CD4-positive, alpha-beta memory T cell (primary cell): ENCODE measurements at regions not wholly inside any gene's neighbourhood (a gene's known extent, or its start where the extent isn't known, plus 50 kb on each side); places are given as distances from the start of the nearest gene placed in this dataset.

ENCODE experiments used
- CTCF ChIA-PET: fragments of 350-600 bp; sonication (Branson Sonifier 250); formaldehyde crosslinking; loops from one replicate; lab custom pipeline; 2021; ENCODE audit warnings: inconsistent platforms; ENCODE audit not compliant: partially characterized antibody; lab: Charles Lee
- POLR2A ChIA-PET: fragments of 350-600 bp; sonication (Branson Sonifier 250); formaldehyde crosslinking; loops from one replicate; lab custom pipeline; 2021; ENCODE audit not compliant: partially characterized antibody; lab: Charles Lee
- DNase-seq, 5 donors: peaks; one replicate each; pipeline versions ENCODE4 v3.0.0 to v3.0.0-alpha.2; 2020 to 2022; ENCODE audit warnings: mixed read lengths in 1 of 5
- H3K27ac ChIP-seq: one replicate; pipeline ENCODE4 v1.7.0; 2013; ENCODE audit warnings: low read depth, low read length
- H3K27me3 ChIP-seq: 2 replicates; pipeline ENCODE4 v1.7.0; 2013; ENCODE audit warnings: mild to moderate bottlenecking, low read length, moderate library complexity; ENCODE audit not compliant: insufficient read depth
- H3K36me3 ChIP-seq: 2 replicates; pipeline ENCODE4 v1.7.0; 2013; ENCODE audit warnings: mild to moderate bottlenecking, low read length, moderate library complexity; ENCODE audit not compliant: insufficient read depth
- H3K4me1 ChIP-seq: 2 replicates; pipeline ENCODE4 v1.7.0; 2013; ENCODE audit warnings: mild to moderate bottlenecking, low read length, moderate library complexity; ENCODE audit not compliant: insufficient read depth
- H3K4me3 ChIP-seq, 2 donors: one replicate each; pipeline ENCODE4 v1.7.0; 2013; ENCODE audit warnings: low read length in 2 of 2, mild to moderate bottlenecking in 1 of 2
- H3K9me3 ChIP-seq, 2 donors: one replicate each; pipeline ENCODE4 v1.7.0; 2013; ENCODE audit warnings: low read length in 2 of 2, control low read depth in 1 of 2; ENCODE audit not compliant: control insufficient read depth in 1 of 2
- H3K27ac Mint-ChIP-seq, 7 donors: one replicate each; pipeline ENCODE4 v1.8.0; 2020 to 2021; ENCODE audit warnings: mixed read lengths in 7 of 7, mild to moderate bottlenecking in 6 of 7, inconsistent platforms in 3 of 7, moderate library complexity in 3 of 7
- H3K27me3 Mint-ChIP-seq, 2 donors: one replicate each; pipeline ENCODE4 v1.8.0; 2020 to 2021; ENCODE audit warnings: mixed read lengths in 2 of 2
- H3K36me3 Mint-ChIP-seq, 2 donors: one replicate each; pipeline ENCODE4 v1.8.0; 2020 to 2021; ENCODE audit warnings: mixed read lengths in 2 of 2, inconsistent platforms in 1 of 2, mild to moderate bottlenecking in 1 of 2
- H3K4me1 Mint-ChIP-seq, 4 donors: one replicate each; pipeline ENCODE4 v1.8.0; 2020 to 2021; ENCODE audit warnings: mixed read lengths in 4 of 4, mild to moderate bottlenecking in 1 of 4
- H3K4me3 Mint-ChIP-seq, 8 donors: one replicate each; pipeline ENCODE4 v1.8.0; 2020 to 2021; ENCODE audit warnings: mixed read lengths in 8 of 8, mild to moderate bottlenecking in 7 of 8, moderate library complexity in 6 of 8, inconsistent platforms in 3 of 8
- H3K9me3 Mint-ChIP-seq, 8 donors: one replicate each; pipeline ENCODE4 v1.8.0; 2020 to 2021; ENCODE audit warnings: mixed read lengths in 8 of 8, mild to moderate bottlenecking in 5 of 8, inconsistent platforms in 3 of 8, moderate library complexity in 1 of 8
- intact Hi-C: fragments of 100-400 bp; cut with micrococcal nuclease; formaldehyde crosslinking; loops from one replicate; pipeline ENCODE4 v1.15.1; 2023

- H3K9me3 Mint-ChIP-seq = no peaks in the 10 kb centered on the region
- Histone ChIP-seq H3K36me3 (no peaks in the 10 kb centered on the region), H3K27ac (no peak overlapping the region)
These were observed 65.1 kb upstream of the KLF13 start for GRCh38 chr15:31261266-31262142.

GRCh38 chr15:31262143-31262530 is 64.5 kb upstream of the KLF13 start:
- H3K4me3 Mint-ChIP-seq = peak overlapping the region in 2 of 8 donors; percentile 15 to 17

More at GRCh38 chr15:31261266-31262142, 65.1 kb upstream of the KLF13 start:
- intact Hi-C loops = no loop called here
- Histone ChIP-seq H3K9me3 (no peaks in the 10 kb centered on the region), H3K4me1 (peaks cover 52% of the 10 kb centered on the region), H3K27me3 (no peaks in the 10 kb centered on the region), H3K4me3 (no peak overlapping the region)
- peaks cover 55 to 77% (median 61%) of the 10 kb centered on the region in 4 donors for H3K4me1 Mint-ChIP-seq
- no peaks in the 10 kb centered on the region for H3K27me3 Mint-ChIP-seq
- DNase-seq = no peak
- no peaks in the 10 kb centered on the region for H3K36me3 Mint-ChIP-seq
- peak overlapping the region in 2 of 8 donors; percentile 2 to 15 for H3K4me3 Mint-ChIP-seq
- POLR2A ChIA-PET = interaction anchor here (1.5 to 11.1 kb wide), 8 partner anchors 8 to 174 kb away, joined by 5 to 242 read pairs (median 6); partner anchors contain the start of gene KLF13
- CTCF ChIA-PET = interaction anchor here (0.9 to 3.8 kb wide), 6 partner anchors 9 to 62 kb away, joined by 3 to 20 read pairs (median 3); no protein-coding TSS in a partner anchor
- peak overlapping the region; percentile 13 to 84 (median 70) for H3K27ac Mint-ChIP-seq

GRCh38 chr15:31262901-31263671 is 63.5 kb upstream of the KLF13 start:
- Mint-ChIP-seq H3K4me3 (peak overlapping the region in 5 of 8 donors; percentile 46 to 78 (median 74)), H3K27ac (peak overlapping the region; percentile 70 to 99 (median 94)), H3K9me3 (no peaks in the 10 kb centered on the region), H3K36me3 (no peaks in the 10 kb centered on the region), H3K4me1 (peaks cover 63 to 83% (median 67%) of the 10 kb centered on the region in 4 donors), H3K27me3 (no peaks in the 10 kb centered on the region)
- Histone ChIP-seq H3K27ac (peak overlapping the region; percentile 70), H3K36me3 (no peaks in the 10 kb centered on the region), H3K27me3 (no peaks in the 10 kb centered on the region), H3K9me3 (no peaks in the 10 kb centered on the region), H3K4me3 (no peak overlapping the region), H3K4me1 (peaks cover 68% of the 10 kb centered on the region)
- POLR2A ChIA-PET = interaction anchor here (0.7 to 11.1 kb wide), 24 partner anchors 9 to 225 kb away, joined by 3 to 242 read pairs (median 9); partner anchors contain the start of gene KLF13
- intact Hi-C loops = no loop called here
- no peak for DNase-seq
- CTCF ChIA-PET = interaction anchor here (1.0 to 4.5 kb wide), 13 partner anchors 8 to 226 kb away, joined by 3 to 46 read pairs (median 7); partner anchors contain the start of gene KLF13

More at GRCh38 chr15:31262143-31262530, 64.5 kb upstream of the KLF13 start:
- Mint-ChIP-seq H3K27ac (peak overlapping the region in 5 of 7 donors; percentile 10 to 91 (median 70)), H3K36me3 (no peaks in the 10 kb centered on the region), H3K9me3 (no peaks in the 10 kb centered on the region), H3K4me1 (peaks cover 56 to 78% (median 63%) of the 10 kb centered on the region in 4 donors), H3K27me3 (no peaks in the 10 kb centered on the region)
- intact Hi-C loops = no loop called here
- no peaks in the 10 kb centered on the region for H3K27me3 ChIP-seq
- no peaks in the 10 kb centered on the region for H3K36me3 ChIP-seq
- ChIA-PET CTCF (interaction anchor here (0.9 to 3.8 kb wide), 7 partner anchors 9 to 103 kb away, joined by 3 to 20 read pairs (median 3); no protein-coding TSS in a partner anchor), POLR2A (interaction anchor here (1.5 to 11.1 kb wide), 8 partner anchors 9 to 173 kb away, joined by 5 to 242 read pairs (median 6); partner anchors contain the start of gene KLF13)
- H3K9me3 ChIP-seq = no peaks in the 10 kb centered on the region
- no peak for DNase-seq
- peaks cover 58% of the 10 kb centered on the region for H3K4me1 ChIP-seq
- H3K27ac ChIP-seq = no peak overlapping the region
- H3K4me3 ChIP-seq = no peak overlapping the region

- CTCF ChIA-PET = interaction anchor here (1.0 to 4.5 kb wide), 19 partner anchors 8 to 225 kb away, joined by 3 to 46 read pairs (median 6); partner anchors contain the start of gene KLF13
- no peak overlapping the region for H3K4me3 ChIP-seq
- peak overlapping the region; percentile 70 to 99 (median 94) for H3K27ac Mint-ChIP-seq
These were observed 62.7 kb upstream of the KLF13 start for GRCh38 chr15:31263751-31264558.

GRCh38 chr15:31264559-31265089 is 62.0 kb upstream of the KLF13 start:
- H3K4me1 Mint-ChIP-seq = peaks cover 62 to 79% (median 68%) of the 10 kb centered on the region in 4 donors
- no peaks in the 10 kb centered on the region for H3K9me3 Mint-ChIP-seq
- no peak for DNase-seq
- H3K9me3 ChIP-seq = no peaks in the 10 kb centered on the region
- H3K27ac ChIP-seq = peak overlapping the region; percentile 70
- no peaks in the 10 kb centered on the region for H3K36me3 Mint-ChIP-seq
- H3K4me3 Mint-ChIP-seq = peak overlapping the region; percentile 65 to 79 (median 76)
- H3K27me3 ChIP-seq = no peaks in the 10 kb centered on the region
- H3K4me1 ChIP-seq = peaks cover 72% of the 10 kb centered on the region
- intact Hi-C loops = loop anchor here (1.0 to 5.0 kb wide), 5 partner anchors 22 to 224 kb away; no protein-coding TSS in a partner anchor
- peak overlapping the region in 1 of 2 donors; percentile 20 for H3K4me3 ChIP-seq
- H3K27ac Mint-ChIP-seq = peak overlapping the region; percentile 70 to 99 (median 94)
- no peaks in the 10 kb centered on the region for H3K36me3 ChIP-seq
- ChIA-PET CTCF (interaction anchor here (1.0 to 4.5 kb wide), 16 partner anchors 12 to 224 kb away, joined by 3 to 46 read pairs (median 8); partner anchors contain the start of gene KLF13), POLR2A (interaction anchor here (0.7 to 11.1 kb wide), 32 partner anchors 8 to 224 kb away, joined by 3 to 242 read pairs (median 6); partner anchors contain the start of gene KLF13)
- H3K27me3 Mint-ChIP-seq = no peaks in the 10 kb centered on the region

More at GRCh38 chr15:31263751-31264558, 62.7 kb upstream of the KLF13 start:
- peak overlapping the region; percentile 70 for H3K27ac ChIP-seq
- H3K9me3 ChIP-seq = no peaks in the 10 kb centered on the region
- peak; percentile 76 to 81 (median 78) for DNase-seq
- no peaks in the 10 kb centered on the region for H3K36me3 Mint-ChIP-seq
- peaks cover 63 to 79% (median 72%) of the 10 kb centered on the region in 4 donors for H3K4me1 Mint-ChIP-seq
- H3K9me3 Mint-ChIP-seq = no peaks in the 10 kb centered on the region
- peak overlapping the region; percentile 58 to 79 (median 76) for H3K4me3 Mint-ChIP-seq
- no peaks in the 10 kb centered on the region for H3K27me3 ChIP-seq
- no peaks in the 10 kb centered on the region for H3K36me3 ChIP-seq
- intact Hi-C loops = loop anchor here (1.0 kb wide), 4 partner anchors 22 to 224 kb away; no protein-coding TSS in a partner anchor
- no peaks in the 10 kb centered on the region for H3K27me3 Mint-ChIP-seq
- POLR2A ChIA-PET = interaction anchor here (0.7 to 11.1 kb wide), 34 partner anchors 8 to 225 kb away, joined by 3 to 242 read pairs (median 6); partner anchors contain the start of gene KLF13
- H3K4me1 ChIP-seq = peaks cover 72% of the 10 kb centered on the region
